NCI-H2029 (cell line): ENCODE measurements at regions not wholly inside any gene's neighbourhood (a gene's known extent, or its start where the extent isn't known, plus 50 kb on each side); places are given as distances from the start of the nearest gene placed in this dataset.
A peak's percentile ranks its signal among the peaks of the same experiment; 100 is the strongest.

Experiments used
- DNase-seq: peaks from one replicate; lab custom pipeline; 2025; lab: John Stamatoyannopoulos, UW

DNA sequence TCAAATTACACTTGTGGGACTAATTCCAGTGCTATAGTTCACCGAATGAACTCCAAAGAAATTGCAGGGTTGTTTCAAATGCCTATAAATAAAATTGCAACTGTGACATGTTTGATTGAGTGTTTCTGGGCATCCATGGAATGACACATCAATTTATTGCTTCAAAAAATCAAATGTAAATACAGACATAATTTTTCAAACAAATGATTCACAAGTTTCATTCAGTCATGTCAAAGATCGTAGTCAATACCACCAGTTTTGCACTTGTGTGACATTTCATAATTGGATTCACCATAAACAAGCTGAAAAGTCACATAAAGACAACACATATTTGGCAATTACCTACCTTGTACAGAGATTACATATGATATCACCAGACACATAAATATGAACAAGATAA, 350.8 kb downstream of the CDH2 start:
- DNase-seq: no peak

DNA sequence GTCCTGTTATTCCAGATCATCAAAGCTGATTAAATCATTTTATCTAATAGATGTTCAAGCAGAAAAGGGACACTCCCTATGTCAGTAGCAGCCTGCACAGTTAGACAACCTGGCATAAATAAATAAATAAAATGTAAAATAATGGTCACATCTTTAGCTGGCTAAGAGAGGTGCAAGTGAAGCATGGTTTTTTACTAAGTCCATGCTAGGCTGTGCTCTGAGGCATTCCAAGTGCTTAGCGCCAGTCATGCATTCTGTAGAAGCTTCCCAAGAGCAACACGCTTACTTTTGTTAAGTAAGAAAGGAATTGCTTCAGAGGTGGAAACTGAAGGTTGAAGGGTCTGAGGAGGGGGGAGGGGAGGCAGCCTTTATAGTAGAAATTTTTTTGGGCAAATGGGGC, 351.2 kb downstream of the CDH2 start:
- no peak for DNase-seq

DNA sequence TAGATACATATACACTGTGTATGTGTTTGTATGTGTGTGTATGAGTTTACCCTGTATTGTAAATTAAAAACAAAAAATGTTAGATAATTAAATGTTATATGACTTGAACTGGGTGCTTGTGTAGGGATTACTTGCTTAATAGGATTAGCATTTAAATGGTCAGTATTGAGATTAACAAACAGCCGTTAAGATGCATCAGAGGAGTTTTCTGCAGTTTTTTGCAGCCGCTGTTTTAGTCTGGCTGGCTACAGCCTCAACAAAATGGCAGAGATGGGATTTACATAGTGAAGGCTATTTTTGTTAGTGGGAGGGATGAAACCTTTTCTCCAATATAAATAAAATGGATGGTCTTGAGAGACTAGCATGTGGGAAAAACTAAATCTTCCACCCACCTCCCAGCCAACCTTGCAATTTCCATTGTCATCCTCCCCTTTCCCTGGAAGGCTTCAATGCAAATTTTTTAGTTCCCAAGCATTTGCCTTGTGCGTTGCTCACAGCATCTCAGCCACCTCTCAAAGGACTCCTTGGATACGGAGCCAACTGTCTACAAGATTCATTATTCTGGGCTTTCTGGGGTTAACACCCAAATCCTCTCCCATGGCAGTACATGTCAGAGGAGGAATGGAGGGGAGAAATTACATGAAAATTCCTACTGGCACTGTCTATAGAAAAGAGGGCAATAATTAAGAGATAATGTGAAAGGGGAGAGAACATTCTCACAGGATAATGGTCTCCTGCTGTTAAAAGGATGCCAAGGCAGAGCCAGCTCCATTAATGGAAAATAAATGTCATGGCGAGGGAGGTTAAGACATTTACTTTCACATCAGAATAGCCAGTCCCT, 351.9 kb downstream of the CDH2 start:
- no peak for DNase-seq

DNA sequence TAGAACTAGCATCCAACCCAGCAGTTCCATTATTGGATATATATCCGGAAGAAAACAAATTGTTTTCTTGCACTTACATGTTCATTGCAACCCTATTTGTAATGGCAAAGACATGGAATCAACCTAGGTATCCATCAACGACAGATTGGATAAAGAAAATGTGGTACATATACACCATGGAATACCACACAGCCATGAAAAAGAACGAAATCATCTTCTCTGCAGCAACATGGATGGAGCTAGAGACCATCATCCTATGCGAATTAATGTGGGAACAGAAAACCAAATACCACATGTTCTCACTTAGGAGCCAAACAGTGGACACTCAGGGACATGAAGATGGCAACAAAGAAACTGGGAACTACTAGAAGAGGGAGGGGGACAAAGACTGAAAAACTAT, 352.7 kb downstream of the CDH2 start:
- DNase-seq: no peak

DNA sequence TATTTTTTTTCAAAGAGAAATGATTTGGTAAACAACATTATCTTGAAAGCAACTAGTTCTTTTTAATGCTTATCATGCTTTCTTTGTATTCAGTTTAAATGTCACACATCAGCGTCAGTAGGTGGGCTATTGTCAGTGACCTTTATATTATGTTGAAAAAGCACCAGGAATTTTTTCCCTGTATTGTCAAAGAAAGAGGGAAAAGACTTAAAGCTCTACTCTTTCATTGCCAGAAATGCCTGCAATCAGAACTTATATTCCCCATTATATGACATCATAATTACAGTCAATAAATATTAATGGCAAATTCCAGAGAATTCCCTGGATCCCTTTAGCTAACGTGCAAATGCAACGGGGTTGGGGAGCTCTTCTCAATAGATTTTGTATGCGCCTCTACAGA, 353.9 kb downstream of the CDH2 start:
- no peak for DNase-seq

DNA sequence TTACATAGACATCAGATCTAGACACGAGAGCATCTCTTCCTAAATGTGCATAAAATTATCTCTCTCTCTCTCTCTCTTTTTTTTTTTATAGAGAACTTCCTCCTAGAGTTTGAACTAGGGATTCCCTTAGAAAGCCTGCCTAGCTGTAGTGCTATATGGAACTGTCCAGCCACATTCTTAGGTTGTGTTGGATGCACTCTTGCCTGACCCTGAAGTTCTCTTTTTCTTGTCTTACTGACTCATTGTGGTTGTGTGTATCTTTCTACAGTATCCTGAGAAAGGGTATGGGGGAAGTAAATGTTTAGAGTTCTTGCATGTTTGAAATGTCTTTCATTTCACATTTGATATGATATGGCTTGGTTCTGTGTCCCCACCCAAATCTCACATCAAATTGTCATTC, 368.2 kb downstream of the CDH2 start:
- DNase-seq: no peak

DNA sequence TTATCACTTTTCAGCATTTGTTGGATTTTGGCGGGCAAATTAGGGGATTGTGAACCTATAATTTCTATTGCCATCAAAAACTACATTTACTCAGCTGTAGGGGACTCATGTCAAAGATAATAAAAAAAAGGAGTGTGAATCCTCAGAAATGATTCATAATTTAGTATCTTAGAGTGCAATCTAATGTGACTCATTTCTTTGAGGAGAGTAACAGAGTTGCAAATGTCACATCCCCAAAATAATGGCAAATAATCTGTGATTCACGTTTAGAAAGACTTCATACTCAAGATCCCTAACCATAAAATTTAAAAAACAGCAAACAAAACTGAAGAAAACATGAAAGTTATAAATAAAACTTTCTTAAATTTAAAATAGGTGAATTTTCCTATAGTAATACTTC, 373.0 kb downstream of the CDH2 start:
- DNase-seq: no peak

DNA sequence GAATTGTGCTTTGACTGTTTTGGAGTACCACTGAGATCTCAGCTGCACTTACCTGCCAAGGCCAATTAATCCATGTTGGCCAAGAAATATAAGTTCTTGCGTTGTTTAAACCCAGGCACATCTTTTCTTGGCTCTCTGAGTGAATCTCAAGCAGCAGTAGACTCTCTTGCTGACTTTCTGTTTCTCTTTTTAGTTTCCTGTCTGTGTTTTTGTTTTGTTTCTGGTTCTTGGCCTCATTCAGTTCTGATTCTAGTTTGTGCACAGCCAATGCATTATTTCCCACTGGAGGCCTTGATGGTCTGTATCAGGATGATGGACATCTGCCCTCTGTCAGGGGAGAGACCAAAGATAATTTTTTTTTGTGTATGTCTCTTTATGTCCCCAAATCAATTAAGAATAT, 379.4 kb downstream of the CDH2 start:
- DNase-seq: no peak

DNA sequence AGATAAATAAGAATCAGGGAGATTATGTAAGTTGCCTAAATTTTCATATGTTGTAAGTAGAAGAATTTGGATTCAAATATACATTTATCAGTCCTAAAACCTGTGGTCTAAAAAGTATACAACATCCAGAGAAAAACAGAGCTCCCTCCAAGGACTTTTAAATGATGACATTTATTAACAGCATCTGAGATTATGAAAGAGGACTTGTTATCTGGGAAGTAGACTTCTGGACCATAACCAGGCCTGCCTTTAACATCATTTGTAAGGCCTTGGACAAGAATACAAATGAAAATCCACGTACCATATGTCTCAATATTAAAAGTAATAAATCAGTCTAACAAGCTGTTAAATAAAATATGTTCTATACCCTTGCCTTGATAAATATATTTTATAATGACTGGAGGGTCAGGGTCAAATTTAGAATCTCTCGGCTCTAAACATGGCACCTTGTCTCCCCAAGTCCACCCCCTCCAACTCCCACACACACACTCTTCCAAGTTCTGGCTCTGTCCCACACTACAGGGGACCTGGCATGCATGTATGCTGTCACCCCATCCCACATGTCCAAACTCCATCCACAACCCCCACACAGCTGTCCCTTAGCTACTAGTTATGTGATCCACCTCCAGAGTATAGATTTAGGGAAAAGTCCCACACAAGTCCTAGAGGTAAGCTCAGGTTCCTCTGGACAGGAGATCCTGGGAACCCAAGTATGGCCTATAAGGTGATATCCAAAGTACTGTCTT, 382.6 kb downstream of the CDH2 start:
- no peak for DNase-seq

DNA sequence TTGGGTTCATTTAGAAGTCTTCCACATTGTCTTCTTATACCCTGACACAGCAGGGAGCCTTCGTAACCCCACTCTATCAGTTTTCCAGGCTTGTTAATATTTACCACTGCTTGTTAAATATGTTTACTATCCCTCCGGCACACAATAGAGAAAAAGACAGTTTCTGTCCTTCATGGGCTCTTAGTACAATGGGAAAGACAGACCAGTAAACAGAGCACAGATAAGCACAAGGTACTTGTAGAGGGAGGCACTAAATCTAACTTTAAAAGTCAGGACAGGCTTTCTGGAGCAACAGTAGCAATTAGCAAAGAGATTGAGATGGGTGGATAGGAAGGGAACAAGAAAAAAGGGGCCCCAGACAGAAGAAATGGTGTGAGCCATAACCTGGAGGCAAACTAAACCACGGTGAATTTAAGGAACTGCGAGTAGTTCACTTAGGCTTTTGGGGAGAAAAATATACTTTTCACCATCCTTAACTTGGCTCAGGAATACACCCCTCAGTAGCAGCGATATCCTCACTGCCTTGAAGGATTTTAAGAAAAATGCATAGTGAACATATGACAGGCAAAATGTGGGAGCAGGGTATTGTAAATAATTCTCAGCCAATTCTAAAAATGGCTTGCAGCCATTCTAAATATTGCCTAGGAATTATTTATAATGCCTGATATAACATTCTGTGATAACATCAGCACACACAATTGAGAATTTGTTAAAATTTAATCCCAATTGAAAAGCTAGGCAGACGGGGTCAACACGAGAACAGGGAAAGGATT, 383.7 kb downstream of the CDH2 start:
- no peak for DNase-seq

DNA sequence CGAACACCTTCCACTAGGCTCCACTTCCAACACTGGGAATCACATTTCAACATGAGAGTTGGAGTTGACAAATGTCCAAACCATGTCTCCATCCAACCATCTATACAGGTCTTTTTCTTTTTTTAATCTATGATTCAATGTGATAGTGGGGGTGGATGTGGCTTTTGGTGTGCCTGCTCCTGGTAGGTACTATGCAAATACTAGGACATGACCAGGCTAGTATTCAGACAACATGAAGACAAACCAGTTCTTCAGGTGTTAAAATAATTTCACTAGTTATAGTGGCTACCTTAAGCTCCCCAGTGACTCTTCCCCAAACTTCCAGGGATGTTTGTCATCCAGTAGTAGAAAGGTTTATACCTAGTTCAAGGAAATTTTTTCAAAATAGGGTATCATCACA, 387.5 kb downstream of the CDH2 start:
- DNase-seq: peak; percentile 27

DNA sequence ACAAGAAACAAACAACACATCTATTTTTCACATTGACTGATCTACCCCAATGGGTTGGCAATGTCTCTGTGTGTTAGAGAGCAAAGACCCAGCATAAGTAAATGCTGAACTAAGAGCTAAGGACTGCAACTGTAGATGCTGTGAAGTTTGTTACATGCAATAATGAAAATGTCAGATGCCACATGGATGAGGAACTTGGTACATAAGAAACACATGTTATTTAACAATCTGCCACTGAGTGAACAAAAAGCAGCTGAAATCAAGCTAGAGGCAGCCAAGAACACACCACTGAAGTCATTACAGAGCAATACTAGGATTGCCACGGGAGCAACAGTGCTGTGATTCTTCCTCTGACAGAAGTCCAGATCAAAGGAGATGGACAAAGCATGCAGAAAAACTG, 389.4 kb downstream of the CDH2 start:
- no peak for DNase-seq

DNA sequence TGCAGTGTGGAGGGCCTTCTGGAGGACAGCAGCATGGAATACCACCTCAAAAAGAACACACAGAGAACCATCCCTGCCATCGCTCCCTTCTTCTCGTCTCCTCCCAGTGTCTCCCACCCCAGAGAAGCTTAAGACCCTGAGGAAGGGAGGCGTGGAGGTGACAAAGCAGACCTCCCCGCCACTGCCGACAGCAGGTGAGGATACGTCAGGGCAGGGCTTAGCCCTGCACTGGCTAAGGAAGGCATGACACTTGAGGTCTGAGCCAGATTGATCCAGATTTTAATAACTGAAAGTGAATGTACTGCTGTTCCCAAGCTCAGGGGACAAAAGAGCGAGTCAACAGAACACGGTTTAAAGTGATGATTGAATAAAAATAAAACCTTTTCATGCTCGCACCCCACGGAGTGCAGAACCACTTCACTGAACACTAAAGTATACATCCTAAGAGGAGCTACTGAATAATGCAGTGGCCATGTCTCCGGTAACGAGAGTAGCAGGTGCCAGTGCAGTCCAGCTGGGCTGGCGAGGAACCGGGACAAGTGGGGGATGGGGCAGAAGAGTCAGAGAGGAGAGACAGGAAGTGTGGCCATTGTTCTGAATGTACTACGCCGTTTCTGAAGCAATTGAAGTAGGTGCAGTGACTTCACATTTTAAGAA, 391.0 kb downstream of the CDH2 start:
- DNase-seq: peak; percentile 93

DNA sequence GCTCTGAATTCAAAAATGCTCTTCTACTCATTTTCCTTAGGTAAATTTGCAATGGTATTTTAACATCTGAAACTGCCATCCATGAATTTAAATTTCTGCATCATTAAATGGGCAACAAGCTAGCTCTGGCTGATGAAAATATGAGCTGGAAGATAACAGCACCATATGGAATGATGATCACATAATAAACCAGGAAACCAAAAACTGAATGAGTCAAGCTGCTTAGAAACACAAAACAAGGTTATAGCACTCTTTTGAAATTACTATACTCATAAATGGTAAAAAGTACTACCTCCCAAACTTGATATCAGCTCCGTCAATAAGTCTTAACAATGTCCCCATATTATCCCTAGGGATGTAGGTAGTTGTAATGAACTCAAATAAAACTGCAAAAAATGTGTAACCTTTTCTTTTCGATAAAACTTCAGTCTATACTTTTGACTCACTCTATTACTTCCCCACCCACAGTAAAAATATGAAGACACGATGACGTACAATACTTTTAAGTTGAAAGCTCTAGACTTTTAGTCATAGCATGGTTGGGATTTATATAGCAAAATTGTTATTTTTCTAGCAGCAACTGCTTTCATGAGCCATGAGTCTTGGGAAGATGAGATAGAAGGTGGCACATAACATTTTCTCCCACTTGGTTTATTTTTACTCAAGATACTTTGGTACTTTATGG, 396.7 kb downstream of the CDH2 start:
- DNase-seq: no peak

DNA sequence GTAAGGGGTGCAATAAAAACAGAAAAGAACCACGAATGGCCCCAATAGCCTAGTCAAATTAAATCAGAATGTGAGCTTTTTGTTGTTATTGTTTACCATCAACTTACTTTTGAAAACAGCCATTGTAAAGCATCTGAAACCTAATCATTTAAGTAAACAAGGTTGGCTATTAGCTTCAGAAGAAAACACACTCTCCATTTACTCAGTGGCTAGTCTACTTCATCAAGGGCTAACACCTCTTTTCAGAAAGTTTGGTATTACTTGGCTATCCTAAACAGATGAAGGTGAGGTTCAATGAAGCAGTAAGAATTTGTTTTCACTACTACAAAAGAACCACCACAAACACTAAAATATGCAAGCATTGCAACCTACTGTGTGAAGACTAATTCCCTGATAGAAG, 398.0 kb downstream of the CDH2 start:
- DNase-seq: no peak

DNA sequence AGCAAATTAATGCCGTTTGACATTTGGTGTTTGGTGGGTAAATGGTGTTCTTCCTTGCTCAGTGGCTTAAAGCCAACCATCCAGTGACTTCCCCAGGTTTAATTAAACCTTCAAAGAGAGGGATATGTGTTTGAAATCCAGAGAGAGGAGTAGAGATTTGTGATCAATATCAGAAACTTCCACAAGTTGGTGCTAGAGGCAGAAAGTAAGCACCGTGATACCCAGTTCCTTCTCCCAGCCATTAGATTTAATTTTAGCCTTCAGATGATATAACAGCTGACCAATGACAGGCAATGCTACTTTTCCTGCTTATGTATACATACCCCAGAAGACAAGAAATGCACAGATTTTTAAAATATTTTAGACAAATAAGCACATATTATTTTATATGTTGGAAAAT, 398.5 kb downstream of the CDH2 start:
- DNase-seq: no peak

DNA sequence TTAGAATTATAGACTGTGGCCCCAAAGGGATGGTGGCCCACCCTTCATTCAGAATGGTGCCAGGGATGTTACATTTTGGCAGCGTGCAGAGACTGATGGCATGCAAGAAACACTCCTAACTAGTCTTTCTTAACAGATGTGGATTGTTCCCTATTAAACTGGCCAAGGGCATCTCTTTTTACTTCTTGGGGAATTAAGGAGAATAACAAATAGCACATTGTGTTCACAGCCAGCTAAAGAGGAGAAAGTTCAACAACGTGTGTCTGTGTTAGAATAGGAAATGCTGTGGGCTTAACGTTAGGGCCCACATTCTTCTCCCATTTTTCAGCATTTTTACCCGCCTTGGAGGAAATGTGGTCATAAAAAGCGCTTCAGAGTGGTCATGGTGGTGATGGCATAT, 404.8 kb downstream of the CDH2 start:
- DNase-seq: no peak

DNA sequence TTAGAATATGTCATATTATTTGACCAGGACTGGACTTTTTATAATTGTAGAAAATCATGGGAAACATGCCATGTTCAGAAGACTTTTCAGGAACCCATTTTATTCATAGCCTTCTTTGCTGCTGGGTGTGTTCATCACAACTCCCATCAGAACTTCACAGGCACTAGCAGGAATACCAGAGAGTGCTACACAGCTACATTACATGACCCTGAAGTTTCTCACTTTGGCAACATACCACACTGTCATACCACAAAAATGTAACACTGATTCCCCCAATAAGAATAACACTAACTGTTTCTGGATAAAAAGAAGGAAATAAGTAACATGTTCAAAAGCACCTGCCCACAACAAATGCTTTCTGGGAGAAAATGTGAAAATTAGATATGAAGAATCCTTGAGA, 405.4 kb downstream of the CDH2 start:
- no peak for DNase-seq

DNA sequence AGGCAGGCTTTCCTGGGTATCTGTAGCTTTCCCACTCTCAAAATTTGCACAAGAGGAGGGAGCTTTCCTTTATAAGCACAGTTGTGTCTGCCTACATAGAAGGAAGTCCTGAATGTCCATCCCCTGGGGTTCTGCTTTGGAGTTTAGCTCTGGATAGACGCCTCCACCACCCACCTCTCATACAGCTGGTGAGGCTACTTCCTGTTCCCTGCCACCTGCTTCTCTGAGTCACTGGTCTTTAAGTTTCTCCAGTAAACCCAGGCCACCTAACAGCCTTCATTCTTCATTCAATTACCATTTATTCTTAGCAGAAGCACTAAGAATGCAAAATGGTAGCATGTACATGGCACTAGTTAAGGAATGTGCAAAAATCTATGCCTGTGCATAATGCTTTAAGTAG, 407.8 kb downstream of the CDH2 start:
- no peak for DNase-seq

DNA sequence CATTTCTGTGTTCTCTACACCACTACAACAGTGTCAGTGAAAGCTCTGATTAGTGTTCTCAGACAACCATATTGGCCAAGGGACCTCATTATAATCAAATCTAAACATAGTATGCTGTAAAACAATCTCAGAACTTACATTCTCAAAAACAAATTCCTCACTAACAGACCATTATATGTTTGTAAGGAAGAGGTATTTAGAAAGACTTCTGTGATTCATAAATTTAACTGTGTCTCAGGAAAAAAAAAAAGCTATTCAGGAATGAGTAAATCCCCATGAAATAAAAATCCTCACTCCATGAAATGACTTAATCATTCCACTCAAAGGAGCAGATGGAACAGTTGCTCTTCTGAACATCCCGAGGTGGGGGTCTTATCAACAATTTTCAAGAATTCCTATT, 413.0 kb downstream of the CDH2 start:
- DNase-seq: no peak

DNA sequence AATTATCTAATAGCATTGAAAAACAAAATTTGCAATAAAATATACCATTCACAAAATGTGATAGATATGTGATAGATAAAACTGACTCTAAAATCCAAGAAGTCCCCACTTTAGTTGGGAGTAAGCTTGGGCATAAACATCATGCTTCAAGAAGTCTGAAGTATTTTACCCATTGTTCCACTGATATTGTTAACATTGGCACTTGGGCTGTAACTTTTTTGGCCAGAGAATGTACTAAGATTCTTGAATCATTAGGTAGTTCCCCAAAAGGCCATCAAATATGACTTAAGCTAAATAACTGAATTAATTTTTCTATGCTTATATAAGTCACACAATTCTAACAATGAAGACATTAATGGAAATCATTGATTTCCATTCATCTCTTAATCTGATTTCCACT, 413.6 kb downstream of the CDH2 start:
- DNase-seq: no peak

DNA sequence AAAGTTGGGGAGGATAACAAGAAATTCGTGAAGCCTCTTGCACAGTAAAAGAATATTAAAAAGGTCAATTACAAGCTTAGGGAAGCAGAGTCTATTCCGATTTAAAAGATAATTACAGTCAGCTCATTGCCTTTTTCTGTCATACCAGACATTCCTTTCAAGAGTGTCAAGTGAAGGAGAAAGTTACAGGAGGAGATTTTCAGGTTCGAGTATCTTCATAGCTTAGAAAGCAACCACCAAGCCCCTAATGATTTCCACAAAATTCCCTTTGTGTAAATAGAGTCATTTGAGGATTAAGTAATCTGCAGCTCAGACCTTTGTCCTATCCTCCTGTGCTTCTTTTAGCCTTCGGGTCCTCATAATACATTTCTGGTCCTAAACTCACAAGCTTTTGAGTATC, 414.9 kb downstream of the CDH2 start:
- DNase-seq: no peak
